ENCODE measurements at regions not wholly inside any gene's neighbourhood (a gene's known extent, or its start where the extent isn't known, plus 50 kb on each side); places are given as distances from the start of the nearest gene placed in this dataset.

DNA sequence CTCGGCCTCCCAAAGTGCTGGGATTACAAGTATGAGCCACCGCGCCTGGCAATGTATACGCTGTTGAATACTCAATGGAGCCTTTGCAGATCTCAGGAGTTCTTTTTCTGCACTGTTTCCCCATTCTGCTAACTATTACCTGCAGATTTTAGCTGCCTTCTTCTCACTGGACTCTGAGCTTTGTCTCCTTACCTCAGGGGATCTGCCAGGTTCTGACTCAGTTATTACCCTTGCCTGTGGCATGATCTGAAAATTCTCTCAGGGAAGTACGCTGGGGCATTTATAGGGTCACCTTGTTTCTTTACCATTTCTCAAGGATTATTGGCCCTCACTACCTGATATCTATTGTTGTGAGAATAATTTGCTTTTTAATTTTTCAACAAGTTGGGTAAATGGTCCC lies 56.6 kb upstream of the MAGED1 start:
- H3K4me1 ChIP-seq (ENCODE audit: control insufficient read depth, insufficient read depth, low read depth, low read length), result no peaks in the 10 kb centered on the region
- no peak overlapping the region for H3K4me2 ChIP-seq (ENCODE audit: low read length, poor library complexity, severe bottlenecking)
- H2AK5ac ChIP-seq (ENCODE audit: low read length, severe bottlenecking), result no peak overlapping the region
- H4K91ac ChIP-seq (ENCODE audit: low read length), result no peak overlapping the region
- no peak overlapping the region for H3K4ac ChIP-seq (ENCODE audit: low read depth in 1 of 2, low read length in 2 of 2)
- no peaks in the 10 kb centered on the region for H3K27me3 ChIP-seq (ENCODE audit: control insufficient read depth in 1 of 2, insufficient read depth in 1 of 2, low read length in 2 of 2)
- WGBS, result 99% methylated on average over 4 of the region's 5 CpGs
- no peak for DNase-seq
- no peak overlapping the region for H2AFZ ChIP-seq (ENCODE audit: low read depth, low read length)
- no peaks in the 10 kb centered on the region for H3K36me3 ChIP-seq (ENCODE audit: control insufficient read depth in 1 of 2, insufficient read depth in 2 of 2, low read depth in 1 of 2, low read length in 2 of 2)
- H3K18ac ChIP-seq (ENCODE audit: low read depth in 1 of 2, low read length in 2 of 2), result no peak overlapping the region
- H2BK12ac ChIP-seq (ENCODE audit: low read length in 2 of 2), result no peak overlapping the region
- H3K9ac ChIP-seq (ENCODE audit: low read length), result no peak overlapping the region
- peaks cover 2% of the 10 kb centered on the region for H3K79me1 ChIP-seq (replicated peaks; ENCODE audit: low read length, poor library complexity, severe bottlenecking)
- no peak overlapping the region for H3K14ac ChIP-seq (ENCODE audit: low read length in 2 of 2)
- no peak overlapping the region for H2BK5ac ChIP-seq (ENCODE audit: low read depth, low read length, poor library complexity, severe bottlenecking)
- H2BK120ac ChIP-seq (ENCODE audit: low read depth, low read length), result no peak overlapping the region
- H3K4me3 ChIP-seq (ENCODE audit: insufficient read depth in 1 of 2, low read depth in 1 of 2, low read length in 2 of 2), result no peak overlapping the region
- no peak overlapping the region for H4K8ac ChIP-seq (ENCODE audit: low read length)
- peaks cover under 1% of the 10 kb centered on the region for H3K9me3 ChIP-seq (ENCODE audit: control insufficient read depth, low read length)
- H3K27ac ChIP-seq (ENCODE audit: low read length, poor library complexity, severe bottlenecking), result no peak overlapping the region
- no peak overlapping the region for H3K23ac ChIP-seq (ENCODE audit: low read length in 2 of 2)
- no peak overlapping the region for H2BK15ac ChIP-seq (ENCODE audit: low read depth, poor library complexity, severe bottlenecking)

DNA sequence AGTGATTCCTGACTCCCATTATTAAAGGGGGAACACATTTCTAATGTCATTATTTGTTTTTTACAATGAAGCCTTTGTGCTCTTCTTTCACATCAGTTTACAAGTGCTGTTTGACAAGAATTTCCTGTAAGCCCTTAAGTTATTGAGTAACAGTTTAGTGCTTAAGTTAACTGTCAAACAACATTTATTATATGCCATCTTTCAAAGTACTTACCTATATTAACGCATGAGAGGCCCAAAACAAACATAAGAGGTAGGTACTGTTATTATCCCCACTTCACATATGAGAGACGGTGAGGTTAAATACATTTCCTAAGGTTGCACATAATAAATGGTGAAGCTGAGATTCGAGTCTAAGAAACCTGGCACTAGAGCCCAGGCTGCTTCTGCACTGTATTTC lies 56.0 kb upstream of the MAGED1 start:
- Histone ChIP-seq H3K4me2 (ENCODE audit: low read length, poor library complexity, severe bottlenecking) (no peak overlapping the region), H3K36me3 (ENCODE audit: control insufficient read depth in 1 of 2, insufficient read depth in 2 of 2, low read depth in 1 of 2, low read length in 2 of 2) (no peaks in the 10 kb centered on the region), H3K27ac (ENCODE audit: low read length, poor library complexity, severe bottlenecking) (no peak overlapping the region), H2BK120ac (ENCODE audit: low read depth, low read length) (no peak overlapping the region), H3K23ac (ENCODE audit: low read length in 2 of 2) (no peak overlapping the region), H2AFZ (ENCODE audit: low read depth, low read length) (no peak overlapping the region), H3K79me1 (replicated peaks; ENCODE audit: low read length, poor library complexity, severe bottlenecking) (peaks cover 2% of the 10 kb centered on the region), H3K4me1 (ENCODE audit: control insufficient read depth, insufficient read depth, low read depth, low read length) (no peaks in the 10 kb centered on the region), H4K8ac (ENCODE audit: low read length) (no peak overlapping the region), H3K14ac (ENCODE audit: low read length in 2 of 2) (no peak overlapping the region), H2AK5ac (ENCODE audit: low read length, severe bottlenecking) (no peak overlapping the region), H3K27me3 (ENCODE audit: control insufficient read depth in 1 of 2, insufficient read depth in 1 of 2, low read length in 2 of 2) (no peaks in the 10 kb centered on the region), H3K9me3 (ENCODE audit: control insufficient read depth, low read length) (peaks cover 4% of the 10 kb centered on the region), H3K4me3 (ENCODE audit: insufficient read depth in 1 of 2, low read depth in 1 of 2, low read length in 2 of 2) (no peak overlapping the region), H2BK12ac (ENCODE audit: low read length in 2 of 2) (no peak overlapping the region), H4K91ac (ENCODE audit: low read length) (no peak overlapping the region), H3K9ac (ENCODE audit: low read length) (no peak overlapping the region), H2BK15ac (ENCODE audit: low read depth, poor library complexity, severe bottlenecking) (no peak overlapping the region), H2BK5ac (ENCODE audit: low read depth, low read length, poor library complexity, severe bottlenecking) (no peak overlapping the region), H3K4ac (ENCODE audit: low read depth in 1 of 2, low read length in 2 of 2) (no peak overlapping the region), H3K18ac (ENCODE audit: low read depth in 1 of 2, low read length in 2 of 2) (no peak overlapping the region)
- WGBS, result no CpG with 5 or more reads among the region's 3 CpGs
- DNase-seq, result no peak

GRCh38 chrX:51837921-51838320 lies 55.5 kb upstream of the MAGED1 start:
- no peak overlapping the region for H3K9ac ChIP-seq (ENCODE audit: low read length)
- H3K23ac ChIP-seq (ENCODE audit: low read length in 2 of 2), result no peak overlapping the region
- H2BK120ac ChIP-seq (ENCODE audit: low read depth, low read length), result no peak overlapping the region
- H3K14ac ChIP-seq (ENCODE audit: low read length in 2 of 2), result no peak overlapping the region
- no peaks in the 10 kb centered on the region for H3K4me1 ChIP-seq (ENCODE audit: control insufficient read depth, insufficient read depth, low read depth, low read length)
- H2AFZ ChIP-seq (ENCODE audit: low read depth, low read length), result no peak overlapping the region
- no peak overlapping the region for H3K18ac ChIP-seq (ENCODE audit: low read depth in 1 of 2, low read length in 2 of 2)
- no peak overlapping the region for H3K4ac ChIP-seq (ENCODE audit: low read depth in 1 of 2, low read length in 2 of 2)
- no peak overlapping the region for H3K27ac ChIP-seq (ENCODE audit: low read length, poor library complexity, severe bottlenecking)
- H4K91ac ChIP-seq (ENCODE audit: low read length), result no peak overlapping the region
- no peak overlapping the region for H2BK15ac ChIP-seq (ENCODE audit: low read depth, poor library complexity, severe bottlenecking)
- H3K27me3 ChIP-seq (ENCODE audit: control insufficient read depth in 1 of 2, insufficient read depth in 1 of 2, low read length in 2 of 2), result no peaks in the 10 kb centered on the region
- H3K4me3 ChIP-seq (ENCODE audit: insufficient read depth in 1 of 2, low read depth in 1 of 2, low read length in 2 of 2), result no peak overlapping the region
- H4K8ac ChIP-seq (ENCODE audit: low read length), result no peak overlapping the region
- no peaks in the 10 kb centered on the region for H3K36me3 ChIP-seq (ENCODE audit: control insufficient read depth in 1 of 2, insufficient read depth in 2 of 2, low read depth in 1 of 2, low read length in 2 of 2)
- 13% methylated on average over 1 of the region's 3 CpGs for WGBS
- peak; percentile 75 for DNase-seq
- H2AK5ac ChIP-seq (ENCODE audit: low read length, severe bottlenecking), result no peak overlapping the region
- peaks cover 4% of the 10 kb centered on the region for H3K9me3 ChIP-seq (ENCODE audit: control insufficient read depth, low read length)
- no peak overlapping the region for H3K4me2 ChIP-seq (ENCODE audit: low read length, poor library complexity, severe bottlenecking)
- H2BK5ac ChIP-seq (ENCODE audit: low read depth, low read length, poor library complexity, severe bottlenecking), result no peak overlapping the region
- H2BK12ac ChIP-seq (ENCODE audit: low read length in 2 of 2), result no peak overlapping the region
- H3K79me1 ChIP-seq (replicated peaks; ENCODE audit: low read length, poor library complexity, severe bottlenecking), result no peaks in the 10 kb centered on the region

Data from mesenchymal stem cell (in vitro differentiated cells and primary cell).